B cell (primary cell): ENCODE measurements at regions not wholly inside any gene's neighbourhood (a gene's known extent, or its start where the extent isn't known, plus 50 kb on each side); places are given as distances from the start of the nearest gene placed in this dataset.

ENCODE experiments used
- ATAC-seq: fragments of 200-7000 bp; cut with Tn5 transposase; one replicate; pipeline ENCODE4 v1.10.0; 2021; ENCODE audit warnings: low read depth, mild to moderate bottlenecking, moderate number of reproducible peaks, moderate library complexity
- CTCF ChIA-PET: fragments of 350-600 bp; sonication (Branson Sonifier 250); formaldehyde crosslinking; loops from one replicate; lab custom pipeline; 2021; ENCODE audit warnings: antibody characterized with exemption, inconsistent platforms; lab: Charles Lee
- POLR2A ChIA-PET: fragments of 350-600 bp; sonication (Branson Sonifier 250); formaldehyde crosslinking; loops from one replicate; lab custom pipeline; 2021; ENCODE audit warnings: antibody characterized with exemption; lab: Charles Lee
- DNase-seq: peaks from one replicate; pipeline ENCODE4 v3.0.0; 2013
- H2AFZ ChIP-seq: 2 replicates; pipeline ENCODE4 v1.6.1; 2012; ENCODE audit warnings: mild to moderate bottlenecking, low read depth, low read length; ENCODE audit not compliant: insufficient read depth, poor library complexity, severe bottlenecking
- H3K27ac ChIP-seq, 2 donors: 1 replicate in 1 of 2; 2 replicates in 1 of 2; pipeline ENCODE4 v1.5.1; 2012 to 2013; ENCODE audit warnings: low read length in 2 of 2, mild to moderate bottlenecking in 2 of 2, moderate library complexity in 1 of 2
- H3K27me3 ChIP-seq, 4 experiments: fragments of 200-600 bp in 1 of 4; sonication (generic) in 1 of 4; replicated peaks in 1 of 4; 1 replicate in 2 of 4; 2 replicates in 2 of 4; pipeline versions ENCODE4 v1.6.1 to v1.7.0; 2013 to 2016; ENCODE audit warnings: low read length in 3 of 4, mild to moderate bottlenecking in 2 of 4, mixed read lengths in 1 of 4, moderate library complexity in 1 of 4; ENCODE audit not compliant: insufficient read depth in 4 of 4, control insufficient read depth in 3 of 4; ENCODE audit errors: control extremely low read depth in 1 of 4
- H3K36me3 ChIP-seq, 2 experiments: replicated peaks in 1 of 2; 1 replicate in 1 of 2; 2 replicates in 1 of 2; pipeline versions ENCODE4 v1.6.1 to v1.7.1; 2013; ENCODE audit warnings: low read length in 1 of 2; ENCODE audit not compliant: insufficient read depth in 2 of 2, control insufficient read depth in 1 of 2; ENCODE audit errors: control extremely low read depth in 1 of 2, extremely low read depth in 1 of 2
- H3K4me1 ChIP-seq, 2 donors: fragments of 200-600 bp in 1 of 2; sonication (generic) in 1 of 2; 1 replicate in 1 of 2; 2 replicates in 1 of 2; pipeline versions ENCODE4 v1.5.1 to v1.6.1; 2013 to 2017; ENCODE audit warnings: low read length in 2 of 2; ENCODE audit not compliant: control insufficient read depth in 2 of 2, insufficient read depth in 2 of 2
- H3K4me2 ChIP-seq: replicated peaks from 2 replicates; pipeline ENCODE3; 2012; ENCODE audit warnings: mild to moderate bottlenecking, low read depth, low read length; ENCODE audit not compliant: poor library complexity, severe bottlenecking
- H3K4me3 ChIP-seq, 5 experiments: fragments of 200-600 bp in 1 of 5; sonication (generic) in 1 of 5; 1 replicate in 3 of 5; 2 replicates in 2 of 5; pipeline versions ENCODE4 v1.5.1 to v1.7.0; 2011 to 2016; ENCODE audit warnings: low read length in 4 of 5, mild to moderate bottlenecking in 4 of 5, low read depth in 2 of 5, control low read depth in 1 of 5, moderate library complexity in 1 of 5; ENCODE audit not compliant: insufficient read depth in 1 of 5; ENCODE audit errors: control extremely low read depth in 1 of 5, extremely low read depth in 1 of 5
- H3K79me2 ChIP-seq: fragments of 200-600 bp; sonication (generic); one replicate; pipeline ENCODE4 v1.6.0; 2016; ENCODE audit warnings: low read length; ENCODE audit not compliant: control insufficient read depth, insufficient read depth
- H3K9ac ChIP-seq: fragments of 200-600 bp; sonication (generic); 2 replicates; pipeline ENCODE4 v1.6.1; 2017; ENCODE audit warnings: mild to moderate bottlenecking, low read length, moderate library complexity
- H3K9me3 ChIP-seq, 3 donors: one replicate each; pipeline versions ENCODE4 v1.6.1 to v1.7.1; 2013; ENCODE audit warnings: low read length in 2 of 3; ENCODE audit not compliant: control insufficient read depth in 2 of 3, insufficient read depth in 1 of 3; ENCODE audit errors: control extremely low read depth in 1 of 3
- H4K20me1 ChIP-seq: 2 replicates; pipeline ENCODE4 v1.6.0; 2012; ENCODE audit warnings: mild to moderate bottlenecking, low read length; ENCODE audit not compliant: insufficient read depth, control insufficient read depth, poor library complexity, severe bottlenecking
- H3K27ac Mint-ChIP-seq: one replicate; pipeline ENCODE4 v1.8.0; 2021; ENCODE audit warnings: mixed read lengths
- H3K27me3 Mint-ChIP-seq: one replicate; pipeline ENCODE4 v1.8.0; 2021; ENCODE audit warnings: mixed read lengths
- H3K4me1 Mint-ChIP-seq: one replicate; pipeline ENCODE4 v1.8.0; 2021; ENCODE audit warnings: mixed read lengths
- H3K4me3 Mint-ChIP-seq: one replicate; pipeline ENCODE4 v1.8.0; 2021; ENCODE audit warnings: mixed read lengths
- H3K9me3 Mint-ChIP-seq: one replicate; pipeline ENCODE4 v1.8.0; 2022; ENCODE audit warnings: mixed read lengths; ENCODE audit not compliant: insufficient read depth
- EZH2 ChIP-seq: IDR thresholded peaks from 2 replicates; pipeline ENCODE4 v1.6.1; 2012; ENCODE audit warnings: borderline replicate concordance, low read depth, mild to moderate bottlenecking, moderate library complexity, low read length; ENCODE audit not compliant: insufficient read depth, poor library complexity, severe bottlenecking
- WGBS: methylation state at CpG from one replicate; pipeline ENCODE4 v1.1.5; 2013; ENCODE audit warnings: missing lambda C conversion rate; ENCODE audit not compliant: insufficient coverage; 5-methylcytosine and 5-hydroxymethylcytosine counted together
- intact Hi-C: fragments of 100-400 bp; cut with micrococcal nuclease; formaldehyde crosslinking; loops from one replicate; pipeline ENCODE4 v1.10.0; 2022
- TF ChIP-seq, protein P1 (sequence below): fragments of 200-600 bp; IDR thresholded peaks from one replicate; pipeline ENCODE4 v1.8.0; 2022; ENCODE audit warnings: antibody characterized with exemption, mild to moderate bottlenecking

DNA sequence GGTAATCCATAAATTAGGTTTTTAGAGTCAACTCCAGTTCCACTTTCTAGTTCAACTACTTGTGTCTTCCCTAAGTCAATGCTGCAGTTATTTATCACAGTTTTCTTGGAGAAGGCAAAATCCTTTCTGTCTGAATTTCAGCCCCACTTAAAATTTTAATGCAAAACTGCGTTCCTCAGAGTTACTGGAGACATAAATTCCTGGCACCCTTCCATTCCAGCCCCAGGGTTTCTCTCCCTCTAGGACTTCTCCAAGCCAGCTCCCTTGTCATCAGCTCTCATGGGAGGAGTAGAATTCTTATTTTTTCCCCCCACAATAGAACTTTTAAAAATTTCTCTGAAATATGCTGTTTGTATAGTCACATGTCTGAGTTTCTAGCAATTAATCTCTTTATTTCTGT lies 50.6 kb upstream of the PHOX2B start:
- Histone ChIP-seq H3K27me3 (no peaks in the 10 kb centered on the region), H3K4me1 (no peaks in the 10 kb centered on the region), H3K79me2 (no peaks in the 10 kb centered on the region), H3K4me3 (no peak overlapping the region), H4K20me1 (no peaks in the 10 kb centered on the region), H3K27ac (no peak overlapping the region), H3K4me2 (no peak overlapping the region), H3K9ac (no peak overlapping the region), H3K9me3 (peaks cover 0 to 3% (median 0%) of the 10 kb centered on the region in 3 donors), H2AFZ (no peak overlapping the region), H3K36me3 (no peaks in the 10 kb centered on the region)
- WGBS = no CpG with 5 or more reads among the region's 1 CpG
- Mint-ChIP-seq H3K4me1 (no peaks in the 10 kb centered on the region), H3K27me3 (peaks cover 18% of the 10 kb centered on the region), H3K27ac (no peak overlapping the region), H3K4me3 (no peak overlapping the region), H3K9me3 (no peaks in the 10 kb centered on the region)
- ChIA-PET CTCF (no interaction called here), POLR2A (no interaction called here)
- no peak for ATAC-seq
- no peak for DNase-seq
- intact Hi-C loops = no loop called here
- no peak for TF ChIP-seq EZH2
- TF ChIP-seq, protein P1, sequence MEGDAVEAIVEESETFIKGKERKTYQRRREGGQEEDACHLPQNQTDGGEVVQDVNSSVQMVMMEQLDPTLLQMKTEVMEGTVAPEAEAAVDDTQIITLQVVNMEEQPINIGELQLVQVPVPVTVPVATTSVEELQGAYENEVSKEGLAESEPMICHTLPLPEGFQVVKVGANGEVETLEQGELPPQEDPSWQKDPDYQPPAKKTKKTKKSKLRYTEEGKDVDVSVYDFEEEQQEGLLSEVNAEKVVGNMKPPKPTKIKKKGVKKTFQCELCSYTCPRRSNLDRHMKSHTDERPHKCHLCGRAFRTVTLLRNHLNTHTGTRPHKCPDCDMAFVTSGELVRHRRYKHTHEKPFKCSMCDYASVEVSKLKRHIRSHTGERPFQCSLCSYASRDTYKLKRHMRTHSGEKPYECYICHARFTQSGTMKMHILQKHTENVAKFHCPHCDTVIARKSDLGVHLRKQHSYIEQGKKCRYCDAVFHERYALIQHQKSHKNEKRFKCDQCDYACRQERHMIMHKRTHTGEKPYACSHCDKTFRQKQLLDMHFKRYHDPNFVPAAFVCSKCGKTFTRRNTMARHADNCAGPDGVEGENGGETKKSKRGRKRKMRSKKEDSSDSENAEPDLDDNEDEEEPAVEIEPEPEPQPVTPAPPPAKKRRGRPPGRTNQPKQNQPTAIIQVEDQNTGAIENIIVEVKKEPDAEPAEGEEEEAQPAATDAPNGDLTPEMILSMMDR = no peak
